ENCODE measurements at regions not wholly inside any gene's neighbourhood (a gene's known extent, or its start where the extent isn't known, plus 50 kb on each side); places are given as distances from the start of the nearest gene placed in this dataset.
"Not testable (repeated sequence)": the region's sequence is repeated elsewhere in the genome, so short reads cannot be mapped to it uniquely, and the experiment has no call there.

DNA sequence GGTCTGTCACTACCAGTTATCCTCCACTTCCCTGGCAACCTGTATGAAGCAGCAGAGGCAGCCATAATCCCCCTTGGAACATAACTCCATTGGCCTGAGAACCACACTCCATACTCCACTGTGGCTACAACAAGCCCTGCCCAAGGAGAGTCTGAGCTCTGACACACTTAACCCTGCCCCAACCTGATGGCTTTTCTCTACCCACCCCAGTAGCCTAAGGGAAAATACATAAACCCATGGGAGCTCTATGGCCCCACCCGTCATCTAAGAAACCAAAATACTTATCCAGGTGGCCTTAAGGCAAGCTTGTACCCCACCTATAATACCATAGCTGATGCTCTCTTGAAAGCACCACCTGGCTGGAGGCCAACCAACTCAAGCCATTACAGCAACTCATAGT, 324.8 kb upstream of the GLI3 start:
- TF ChIP-seq, protein P1, sequence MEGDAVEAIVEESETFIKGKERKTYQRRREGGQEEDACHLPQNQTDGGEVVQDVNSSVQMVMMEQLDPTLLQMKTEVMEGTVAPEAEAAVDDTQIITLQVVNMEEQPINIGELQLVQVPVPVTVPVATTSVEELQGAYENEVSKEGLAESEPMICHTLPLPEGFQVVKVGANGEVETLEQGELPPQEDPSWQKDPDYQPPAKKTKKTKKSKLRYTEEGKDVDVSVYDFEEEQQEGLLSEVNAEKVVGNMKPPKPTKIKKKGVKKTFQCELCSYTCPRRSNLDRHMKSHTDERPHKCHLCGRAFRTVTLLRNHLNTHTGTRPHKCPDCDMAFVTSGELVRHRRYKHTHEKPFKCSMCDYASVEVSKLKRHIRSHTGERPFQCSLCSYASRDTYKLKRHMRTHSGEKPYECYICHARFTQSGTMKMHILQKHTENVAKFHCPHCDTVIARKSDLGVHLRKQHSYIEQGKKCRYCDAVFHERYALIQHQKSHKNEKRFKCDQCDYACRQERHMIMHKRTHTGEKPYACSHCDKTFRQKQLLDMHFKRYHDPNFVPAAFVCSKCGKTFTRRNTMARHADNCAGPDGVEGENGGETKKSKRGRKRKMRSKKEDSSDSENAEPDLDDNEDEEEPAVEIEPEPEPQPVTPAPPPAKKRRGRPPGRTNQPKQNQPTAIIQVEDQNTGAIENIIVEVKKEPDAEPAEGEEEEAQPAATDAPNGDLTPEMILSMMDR (conservative IDR thresholded peaks at IDR 0.05) = no peak
- H3K36me3 Mint-ChIP-seq (ENCODE audit: low read depth) = no peaks in the 10 kb centered on the region
- no peaks in the 10 kb centered on the region for H3K4me1 Mint-ChIP-seq

DNA sequence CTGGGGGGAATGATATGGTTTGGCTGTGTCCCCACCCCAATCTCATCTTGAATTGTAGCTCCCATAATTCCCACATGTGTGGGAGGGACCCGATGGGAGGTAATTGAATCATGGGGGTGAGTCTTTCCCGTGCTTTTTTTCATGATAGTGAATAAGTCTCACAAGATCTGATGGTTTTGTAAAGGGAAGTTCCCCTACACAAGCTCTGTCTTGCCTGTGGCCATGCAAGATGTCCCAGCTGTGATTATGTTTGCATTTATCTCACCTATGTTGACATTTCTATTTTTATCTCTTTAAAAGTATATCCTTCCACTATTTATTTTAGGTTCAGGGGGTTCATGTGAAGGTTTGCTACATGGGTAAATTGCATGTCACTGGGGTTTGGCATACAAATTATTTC, 323.9 kb upstream of the GLI3 start:
- 91% methylated on average over 2 of the region's 2 CpGs; no CpG with 5 or more reads in 1 of the 2 experiments for whole genome bisulfite sequencing, 2 experiments (ENCODE audit: insufficient coverage in 1 of 2, insufficient read length in 1 of 2)
- no peaks in the 10 kb centered on the region for H3K4me1 Mint-ChIP-seq
- Histone ChIP-seq H3K9me3 (ENCODE audit: control insufficient read depth, low read length) (peaks cover 30% of the 10 kb centered on the region), H3K4me1 (ENCODE audit: control insufficient read depth, insufficient read depth, low read length) (no peaks in the 10 kb centered on the region), H3K4me3 (ENCODE audit: low read length) (no peak overlapping the region), H3K9ac (ENCODE audit: extremely low read depth, low read length, poor library complexity, severe bottlenecking) (no peak overlapping the region), H3K27ac (ENCODE audit: low read depth, low read length) (no peak overlapping the region), H3K27me3 (ENCODE audit: control insufficient read depth, insufficient read depth, low read length, poor library complexity, severe bottlenecking) (no peaks in the 10 kb centered on the region), H3K36me3 (ENCODE audit: control insufficient read depth, insufficient read depth, low read length) (no peaks in the 10 kb centered on the region)
- peaks cover 24% of the 10 kb centered on the region for H3K9me3 Mint-ChIP-seq
- TF ChIP-seq, protein P1 (conservative IDR thresholded peaks at IDR 0.05) = no peak
- no peaks in the 10 kb centered on the region for H3K36me3 Mint-ChIP-seq (ENCODE audit: low read depth)
- H3K4me3 Mint-ChIP-seq = no peak overlapping the region
- no peak for DNase-seq
- H3K27me3 Mint-ChIP-seq (ENCODE audit: insufficient read depth) = no peaks in the 10 kb centered on the region
- no peak overlapping the region for H3K27ac Mint-ChIP-seq

More for the DNA sequence above, 324.8 kb upstream of the GLI3 start:
- H3K27me3 Mint-ChIP-seq (ENCODE audit: insufficient read depth) = no peaks in the 10 kb centered on the region
- H3K4me3 Mint-ChIP-seq = no peak overlapping the region
- Histone ChIP-seq H3K4me3 (ENCODE audit: low read length) (peak overlapping the region; percentile 26), H3K9me3 (ENCODE audit: control insufficient read depth, low read length) (peaks cover 21% of the 10 kb centered on the region), H3K4me1 (ENCODE audit: control insufficient read depth, insufficient read depth, low read length) (no peaks in the 10 kb centered on the region), H3K36me3 (ENCODE audit: control insufficient read depth, insufficient read depth, low read length) (no peaks in the 10 kb centered on the region), H3K9ac (ENCODE audit: extremely low read depth, low read length, poor library complexity, severe bottlenecking) (no peak overlapping the region), H3K27me3 (ENCODE audit: control insufficient read depth, insufficient read depth, low read length, poor library complexity, severe bottlenecking) (no peaks in the 10 kb centered on the region), H3K27ac (ENCODE audit: low read depth, low read length) (no peak overlapping the region)
- DNase-seq = no peak
- peaks cover 15% of the 10 kb centered on the region for H3K9me3 Mint-ChIP-seq
- no peak overlapping the region for H3K27ac Mint-ChIP-seq
- WGBS, 2 experiments (ENCODE audit: insufficient coverage in 1 of 2, insufficient read length in 1 of 2) = 93% methylated on average over 1 of the region's 1 CpG; no CpG with 5 or more reads in 1 of the 2 experiments

DNA sequence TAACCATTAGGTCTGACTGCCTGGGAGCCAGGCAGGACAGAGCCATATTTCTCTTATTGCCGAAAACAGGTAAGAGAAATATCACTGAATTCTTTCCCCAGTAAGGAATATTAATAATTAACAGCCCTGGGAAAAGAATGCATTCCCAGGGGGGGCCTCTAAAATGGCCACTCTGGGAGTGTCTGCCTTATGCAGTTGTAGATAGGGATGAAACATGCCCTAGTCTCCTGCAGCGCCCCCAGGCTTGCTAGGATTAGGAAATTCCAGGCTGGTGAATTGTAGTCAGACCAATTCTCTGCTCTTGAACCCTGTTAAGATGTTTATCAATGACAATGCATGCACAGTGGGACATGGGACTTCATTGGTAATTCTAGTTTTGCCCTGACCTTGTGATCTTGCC, 317.9 kb upstream of the GLI3 start:
- not testable (repeated sequence) for H3K9ac ChIP-seq (ENCODE audit: extremely low read depth, low read length, poor library complexity, severe bottlenecking); H3K27me3 ChIP-seq (ENCODE audit: control insufficient read depth, insufficient read depth, low read length, poor library complexity, severe bottlenecking); H3K36me3 Mint-ChIP-seq (ENCODE audit: low read depth); H3K36me3 ChIP-seq (ENCODE audit: control insufficient read depth, insufficient read depth, low read length); DNase-seq; H3K4me3 Mint-ChIP-seq; H3K27me3 Mint-ChIP-seq (ENCODE audit: insufficient read depth); H3K4me3 ChIP-seq (ENCODE audit: low read length); H3K4me1 ChIP-seq (ENCODE audit: control insufficient read depth, insufficient read depth, low read length); H3K27ac ChIP-seq (ENCODE audit: low read depth, low read length); H3K4me1 Mint-ChIP-seq; H3K27ac Mint-ChIP-seq
- peaks cover 52% of the 10 kb centered on the region for H3K9me3 ChIP-seq (ENCODE audit: control insufficient read depth, low read length)
- peaks cover 75% of the 10 kb centered on the region for H3K9me3 Mint-ChIP-seq
- WGBS, 2 experiments (ENCODE audit: insufficient coverage in 1 of 2, insufficient read length in 1 of 2) = 88 to 97% methylated on average over 1 of the region's 2 CpGs

DNA sequence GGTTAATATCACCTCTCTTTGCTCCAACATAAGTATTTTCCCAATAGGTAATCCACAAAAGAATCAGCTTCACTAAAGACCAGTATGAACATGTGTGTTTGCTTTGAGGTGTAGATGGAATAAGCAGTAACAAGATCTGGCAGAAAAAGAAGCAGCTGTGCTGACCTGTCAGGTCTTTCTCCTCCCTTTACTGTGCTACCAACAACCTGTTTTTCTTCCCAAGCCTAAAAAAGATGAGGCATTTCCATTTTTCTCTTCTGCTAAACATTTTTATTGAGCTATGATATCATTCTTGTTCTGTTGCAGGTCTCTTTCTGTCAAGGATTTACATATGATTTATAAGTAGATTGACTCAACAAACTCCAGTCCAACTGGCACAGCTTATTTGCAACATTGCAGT, 315.2 kb upstream of the GLI3 start:
- Histone ChIP-seq H3K4me1 (ENCODE audit: control insufficient read depth, insufficient read depth, low read length) (no peaks in the 10 kb centered on the region), H3K27me3 (ENCODE audit: control insufficient read depth, insufficient read depth, low read length, poor library complexity, severe bottlenecking) (no peaks in the 10 kb centered on the region), H3K9ac (ENCODE audit: extremely low read depth, low read length, poor library complexity, severe bottlenecking) (no peak overlapping the region), H3K9me3 (ENCODE audit: control insufficient read depth, low read length) (peaks cover 72% of the 10 kb centered on the region), H3K27ac (ENCODE audit: low read depth, low read length) (no peak overlapping the region), H3K36me3 (ENCODE audit: control insufficient read depth, insufficient read depth, low read length) (no peaks in the 10 kb centered on the region), H3K4me3 (ENCODE audit: low read length) (no peak overlapping the region)
- no peak for DNase-seq
- TF ChIP-seq, protein P1 (conservative IDR thresholded peaks at IDR 0.05) = no peak
- no peak overlapping the region for H3K27ac Mint-ChIP-seq
- no peaks in the 10 kb centered on the region for H3K4me1 Mint-ChIP-seq
- H3K4me3 Mint-ChIP-seq = no peak overlapping the region
- no peaks in the 10 kb centered on the region for H3K27me3 Mint-ChIP-seq (ENCODE audit: insufficient read depth)
- no peaks in the 10 kb centered on the region for H3K36me3 Mint-ChIP-seq (ENCODE audit: low read depth)
- peaks cover 87% of the 10 kb centered on the region for H3K9me3 Mint-ChIP-seq

Data from endodermal cell (in vitro differentiated cells).